Vagina (tissue), 2 donors: ENCODE measurements at regions not wholly inside any gene's neighbourhood (a gene's known extent, or its start where the extent isn't known, plus 50 kb on each side); places are given as distances from the start of the nearest gene placed in this dataset.

Experiments
- CTCF ChIP-seq, 3 experiments: fragments of 450-650 bp in 2 of 3; fragments of 200-600 bp in 1 of 3; sonication (generic) in 1 of 3; IDR thresholded peaks; one replicate each; pipeline ENCODE4 v1.5.1; 2017 to 2019; ENCODE audit warnings: antibody characterized with exemption in 3 of 3, mild to moderate bottlenecking in 2 of 3, moderate library complexity in 2 of 3
- POLR2A ChIP-seq, 2 donors: fragments of 450-650 bp; IDR thresholded peaks; one replicate each; pipeline ENCODE4 v1.6.1; 2017; ENCODE audit warnings: antibody characterized with exemption in 2 of 2, mild to moderate bottlenecking in 2 of 2, moderate library complexity in 2 of 2
- POLR2AphosphoS5 ChIP-seq, 2 donors: sonication (generic); formaldehyde crosslinking; IDR thresholded peaks; one replicate each; pipeline ENCODE4 v1.9.0; 2017; ENCODE audit warnings: antibody characterized with exemption in 2 of 2, mild to moderate bottlenecking in 2 of 2, low read depth in 1 of 2; ENCODE audit not compliant: insufficient read depth in 1 of 2

- TF ChIP-seq CTCF (IDR thresholded peaks at IDR 0.05) (no peak), POLR2A (IDR thresholded peaks at IDR 0.05) (no peak), POLR2AphosphoS5 (IDR thresholded peaks at IDR 0.05; ENCODE audit: insufficient read depth in 1 of 2, low read depth in 1 of 2) (no peak)
Measured at GRCh38 chr11:101346591-101346990, 217.0 kb upstream of the PGR start.
